ENCODE measurements at regions not wholly inside any gene's neighbourhood (a gene's known extent, or its start where the extent isn't known, plus 50 kb on each side); places are given as distances from the start of the nearest gene placed in this dataset.

GRCh38 chr5:29367176-29367833 is 1826.2 kb upstream of the CDH6 start:
- Histone ChIP-seq H3K27me3 (ENCODE audit: insufficient read depth, poor library complexity, severe bottlenecking) (no peaks in the 10 kb centered on the region), H3K36me3 (ENCODE audit: low read depth) (no peaks in the 10 kb centered on the region), H3K4me1 (ENCODE audit: insufficient read depth, poor library complexity, severe bottlenecking) (no peaks in the 10 kb centered on the region), H3K27ac (ENCODE audit: poor library complexity, severe bottlenecking) (no peak overlapping the region), H3K9me3 (ENCODE audit: severe bottlenecking) (no peaks in the 10 kb centered on the region), H3K4me3 (ENCODE audit: severe bottlenecking) (no peak overlapping the region)
- DNase-seq (ENCODE audit: low spot score) (no peak), ATAC-seq (ENCODE audit: low read depth) (peak; percentile 68; the same call in 2 of the 3 replicates)
- TF ChIP-seq CTCF (IDR thresholded peaks at IDR 0.05; ENCODE audit: poor library complexity, severe bottlenecking), result peak; percentile 46

GRCh38 chr5:29351170-29351569 is 1842.3 kb upstream of the CDH6 start:
- ATAC-seq (ENCODE audit: low read depth), result no peak
- H3K4me1 ChIP-seq (ENCODE audit: insufficient read depth, poor library complexity, severe bottlenecking), result no peaks in the 10 kb centered on the region
- H3K27me3 ChIP-seq (ENCODE audit: insufficient read depth, poor library complexity, severe bottlenecking), result no peaks in the 10 kb centered on the region
- TF ChIP-seq CTCF (IDR thresholded peaks at IDR 0.05; ENCODE audit: poor library complexity, severe bottlenecking), result no peak
- H3K36me3 ChIP-seq (ENCODE audit: low read depth), result no peaks in the 10 kb centered on the region
- no peaks in the 10 kb centered on the region for H3K9me3 ChIP-seq (ENCODE audit: severe bottlenecking)
- no peak overlapping the region for H3K4me3 ChIP-seq (ENCODE audit: severe bottlenecking)
- no peak for DNase-seq (ENCODE audit: low spot score)
- no peak overlapping the region for H3K27ac ChIP-seq (ENCODE audit: poor library complexity, severe bottlenecking)

- peaks cover 2% of the 10 kb centered on the region for H3K9me3 ChIP-seq (ENCODE audit: severe bottlenecking)
- no peaks in the 10 kb centered on the region for H3K36me3 ChIP-seq (ENCODE audit: low read depth)
- TF ChIP-seq CTCF (IDR thresholded peaks at IDR 0.05; ENCODE audit: poor library complexity, severe bottlenecking), result no peak
- DNase-seq (ENCODE audit: low spot score) (no peak), ATAC-seq (ENCODE audit: low read depth) (no peak)
- H3K4me1 ChIP-seq (ENCODE audit: insufficient read depth, poor library complexity, severe bottlenecking), result no peaks in the 10 kb centered on the region
- peaks cover 3% of the 10 kb centered on the region for H3K27me3 ChIP-seq (ENCODE audit: insufficient read depth, poor library complexity, severe bottlenecking)
- H3K4me3 ChIP-seq (ENCODE audit: severe bottlenecking), result no peak overlapping the region
- H3K27ac ChIP-seq (ENCODE audit: poor library complexity, severe bottlenecking), result no peak overlapping the region
These were observed 1856.5 kb upstream of the CDH6 start for GRCh38 chr5:29337030-29337429.

- ATAC-seq (ENCODE audit: low read depth), result no peak
- DNase-seq (ENCODE audit: low spot score), result no peak
- Histone ChIP-seq H3K4me1 (ENCODE audit: insufficient read depth, poor library complexity, severe bottlenecking) (no peaks in the 10 kb centered on the region), H3K9me3 (ENCODE audit: severe bottlenecking) (no peaks in the 10 kb centered on the region), H3K27me3 (ENCODE audit: insufficient read depth, poor library complexity, severe bottlenecking) (no peaks in the 10 kb centered on the region), H3K27ac (ENCODE audit: poor library complexity, severe bottlenecking) (no peak overlapping the region), H3K4me3 (ENCODE audit: severe bottlenecking) (no peak overlapping the region), H3K36me3 (ENCODE audit: low read depth) (no peaks in the 10 kb centered on the region)
- TF ChIP-seq CTCF (IDR thresholded peaks at IDR 0.05; ENCODE audit: poor library complexity, severe bottlenecking), result no peak
These were observed 1871.9 kb upstream of the CDH6 start for GRCh38 chr5:29321591-29321990.

- peaks cover 5% of the 10 kb centered on the region for H3K4me1 ChIP-seq (ENCODE audit: insufficient read depth, poor library complexity, severe bottlenecking)
- no peak overlapping the region for H3K4me3 ChIP-seq (ENCODE audit: severe bottlenecking)
- no peaks in the 10 kb centered on the region for H3K27me3 ChIP-seq (ENCODE audit: insufficient read depth, poor library complexity, severe bottlenecking)
- no peak overlapping the region for H3K27ac ChIP-seq (ENCODE audit: poor library complexity, severe bottlenecking)
- H3K36me3 ChIP-seq (ENCODE audit: low read depth), result no peaks in the 10 kb centered on the region
- no peak for TF ChIP-seq CTCF (IDR thresholded peaks at IDR 0.05; ENCODE audit: poor library complexity, severe bottlenecking)
- H3K9me3 ChIP-seq (ENCODE audit: severe bottlenecking), result no peaks in the 10 kb centered on the region
- ATAC-seq (ENCODE audit: low read depth) (no peak), DNase-seq (ENCODE audit: low spot score) (no peak)
These were observed 1884.1 kb upstream of the CDH6 start for GRCh38 chr5:29309359-29309758.
